ENCODE measurements at regions not wholly inside any gene's neighbourhood (a gene's known extent, or its start where the extent isn't known, plus 50 kb on each side); places are given as distances from the start of the nearest gene placed in this dataset.

GRCh38 chr5:128629157-128629556 lies 91.1 kb upstream of the FBN2 start:
- TF ChIP-seq ZNF565 (CRISPR knock-in tag; conservative IDR thresholded peaks at IDR 0.05; ENCODE audit: low read depth): no peak
- TF ChIP-seq POU6F1 (CRISPR knock-in tag; IDR thresholded peaks at IDR 0.05; ENCODE audit: borderline replicate concordance, low read depth): no peak
- TF ChIP-seq ARNTL (CRISPR knock-in tag; IDR thresholded peaks at IDR 0.05; ENCODE audit: borderline replicate concordance, low read depth): no peak
- TF ChIP-seq CSDC2 (CRISPR knock-in tag; IDR thresholded peaks at IDR 0.05): no peak
- TF ChIP-seq ZFP30 (CRISPR knock-in tag; IDR thresholded peaks at IDR 0.05): no peak

All from SK-N-SH treated with all-trans-retinoic acid at 6 μM for 48 hours (cell line).